Epithelial cell of esophagus (primary cell): ENCODE measurements at regions not wholly inside any gene's neighbourhood (a gene's known extent, or its start where the extent isn't known, plus 50 kb on each side); places are given as distances from the start of the nearest gene placed in this dataset.

ENCODE experiments used
- DNase-seq: peaks from one replicate; pipeline ENCODE4 v3.0.0; 2010; ENCODE audit warnings: low read depth
- H3K4me3 ChIP-seq: 2 replicates; pipeline ENCODE4 v1.5.1; 2011; ENCODE audit warnings: mild to moderate bottlenecking, low read length, control low read depth
- TF ChIP-seq, protein P1 (sequence below): IDR thresholded peaks from 2 replicates; pipeline ENCODE4 v1.5.1; 2011; ENCODE audit warnings: low read depth, mild to moderate bottlenecking, low read length, control low read depth, inconsistent platforms; ENCODE audit not compliant: insufficient read depth; ENCODE audit errors: missing control alignments

DNA sequence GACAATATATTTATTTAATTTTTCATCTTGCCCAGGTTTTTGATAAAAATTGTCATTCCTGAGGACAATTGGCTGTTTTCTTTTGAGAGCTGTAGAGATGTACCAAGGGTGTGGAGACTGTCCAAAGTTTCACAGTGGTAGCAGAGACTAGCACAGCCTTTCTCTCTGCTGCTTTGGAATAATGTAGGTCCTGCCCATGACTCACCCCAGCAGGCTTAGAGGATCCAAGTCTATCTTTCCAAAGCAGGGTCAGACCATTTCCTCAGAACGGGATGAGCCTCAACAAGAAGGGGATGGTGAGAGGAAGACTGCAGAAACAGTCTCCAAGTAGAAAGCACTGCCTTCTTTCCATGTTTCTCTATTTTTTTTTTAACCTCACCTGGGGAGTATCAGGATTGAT lies 131.5 kb upstream of the RPL34 start:
- TF ChIP-seq, protein P1, sequence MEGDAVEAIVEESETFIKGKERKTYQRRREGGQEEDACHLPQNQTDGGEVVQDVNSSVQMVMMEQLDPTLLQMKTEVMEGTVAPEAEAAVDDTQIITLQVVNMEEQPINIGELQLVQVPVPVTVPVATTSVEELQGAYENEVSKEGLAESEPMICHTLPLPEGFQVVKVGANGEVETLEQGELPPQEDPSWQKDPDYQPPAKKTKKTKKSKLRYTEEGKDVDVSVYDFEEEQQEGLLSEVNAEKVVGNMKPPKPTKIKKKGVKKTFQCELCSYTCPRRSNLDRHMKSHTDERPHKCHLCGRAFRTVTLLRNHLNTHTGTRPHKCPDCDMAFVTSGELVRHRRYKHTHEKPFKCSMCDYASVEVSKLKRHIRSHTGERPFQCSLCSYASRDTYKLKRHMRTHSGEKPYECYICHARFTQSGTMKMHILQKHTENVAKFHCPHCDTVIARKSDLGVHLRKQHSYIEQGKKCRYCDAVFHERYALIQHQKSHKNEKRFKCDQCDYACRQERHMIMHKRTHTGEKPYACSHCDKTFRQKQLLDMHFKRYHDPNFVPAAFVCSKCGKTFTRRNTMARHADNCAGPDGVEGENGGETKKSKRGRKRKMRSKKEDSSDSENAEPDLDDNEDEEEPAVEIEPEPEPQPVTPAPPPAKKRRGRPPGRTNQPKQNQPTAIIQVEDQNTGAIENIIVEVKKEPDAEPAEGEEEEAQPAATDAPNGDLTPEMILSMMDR = no peak
- no peak overlapping the region for H3K4me3 ChIP-seq
- peak; percentile 26 for DNase-seq

DNA sequence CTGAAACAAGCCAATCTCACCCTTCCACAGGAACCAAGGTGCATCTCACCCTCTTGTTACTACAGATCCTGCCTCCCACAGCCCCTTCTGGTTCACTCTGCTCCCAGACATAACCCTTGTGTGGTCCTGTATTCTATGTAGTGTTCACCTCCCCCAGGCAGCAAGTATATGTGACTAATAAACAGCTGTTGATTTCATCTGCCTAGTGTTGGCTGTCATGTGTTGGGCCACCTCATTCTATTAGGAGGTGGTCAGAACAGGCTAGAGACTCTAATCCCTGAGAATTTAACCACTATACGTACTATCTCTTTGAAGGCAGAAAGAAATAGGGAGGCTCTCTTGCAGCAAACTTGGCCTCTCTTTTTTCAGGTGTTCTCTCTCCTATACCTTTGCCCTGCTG lies 134.3 kb upstream of the RPL34 start:
- DNase-seq = no peak
- TF ChIP-seq, protein P1 = no peak
- no peak overlapping the region for H3K4me3 ChIP-seq

GRCh38 chr4:108484187-108484586 lies 136.2 kb upstream of the RPL34 start:
- no peak for DNase-seq
- TF ChIP-seq, protein P1 = no peak
- no peak overlapping the region for H3K4me3 ChIP-seq

DNA sequence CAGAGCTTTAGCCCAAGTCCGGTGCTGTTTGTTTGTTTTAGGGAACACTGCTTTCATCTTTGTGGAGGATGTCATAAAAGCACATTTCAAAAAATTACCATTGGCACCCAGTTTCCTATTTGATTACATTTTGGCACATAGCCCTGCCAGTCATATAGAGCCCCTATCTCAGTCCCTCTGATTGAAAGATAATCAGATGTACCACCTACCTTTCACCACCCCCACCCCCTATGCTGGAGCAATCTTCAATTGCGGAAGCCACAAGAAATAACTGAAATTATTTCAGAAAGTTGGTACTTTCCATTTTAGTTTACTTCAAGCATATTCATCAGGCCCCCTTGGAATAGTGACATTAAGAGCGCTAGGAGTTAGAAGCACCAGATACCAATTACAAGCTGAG lies 136.7 kb upstream of the RPL34 start:
- no peak overlapping the region for H3K4me3 ChIP-seq
- no peak for DNase-seq
- TF ChIP-seq, protein P1 = no peak

DNA sequence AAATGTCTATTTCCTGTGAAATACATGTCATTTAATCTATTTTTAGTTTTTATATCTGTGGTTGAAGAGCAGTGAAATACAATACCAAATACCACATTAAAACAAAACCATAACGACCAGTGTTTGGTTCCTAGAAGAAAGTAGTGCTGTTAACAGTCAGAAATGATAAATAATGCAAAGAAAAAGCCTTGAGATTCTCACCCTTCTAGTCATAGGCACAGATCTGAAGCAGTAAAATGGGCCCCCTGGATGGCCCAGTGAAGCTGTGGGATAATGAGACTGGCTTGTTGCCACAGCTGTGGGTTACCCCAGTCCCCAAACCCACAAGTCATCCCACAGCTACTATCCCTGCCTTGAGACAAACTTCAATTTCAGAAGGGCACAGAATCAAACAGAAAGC lies 137.3 kb upstream of the RPL34 start:
- no peak overlapping the region for H3K4me3 ChIP-seq
- no peak for DNase-seq
- TF ChIP-seq, protein P1 = no peak

DNA sequence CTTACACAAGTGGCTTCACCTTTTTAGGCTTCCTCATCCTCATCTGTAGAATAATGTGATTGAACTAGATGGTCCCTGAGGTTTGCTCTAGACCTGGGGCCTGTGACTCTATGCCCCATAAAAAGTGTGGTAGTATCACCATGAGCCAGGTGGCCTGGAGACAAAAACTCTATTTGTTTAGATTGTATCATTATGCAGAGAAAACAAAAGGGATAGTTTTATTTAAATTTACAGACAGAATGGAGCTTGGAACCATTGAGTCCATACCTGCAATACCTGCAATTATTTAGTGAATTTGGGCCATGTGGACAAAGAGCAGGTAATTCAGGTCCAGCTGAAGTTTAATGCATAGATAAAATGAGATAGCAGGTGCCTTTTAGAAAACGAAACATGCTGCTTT lies 139.5 kb upstream of the RPL34 start:
- H3K4me3 ChIP-seq = no peak overlapping the region
- TF ChIP-seq, protein P1 = no peak
- no peak for DNase-seq

DNA sequence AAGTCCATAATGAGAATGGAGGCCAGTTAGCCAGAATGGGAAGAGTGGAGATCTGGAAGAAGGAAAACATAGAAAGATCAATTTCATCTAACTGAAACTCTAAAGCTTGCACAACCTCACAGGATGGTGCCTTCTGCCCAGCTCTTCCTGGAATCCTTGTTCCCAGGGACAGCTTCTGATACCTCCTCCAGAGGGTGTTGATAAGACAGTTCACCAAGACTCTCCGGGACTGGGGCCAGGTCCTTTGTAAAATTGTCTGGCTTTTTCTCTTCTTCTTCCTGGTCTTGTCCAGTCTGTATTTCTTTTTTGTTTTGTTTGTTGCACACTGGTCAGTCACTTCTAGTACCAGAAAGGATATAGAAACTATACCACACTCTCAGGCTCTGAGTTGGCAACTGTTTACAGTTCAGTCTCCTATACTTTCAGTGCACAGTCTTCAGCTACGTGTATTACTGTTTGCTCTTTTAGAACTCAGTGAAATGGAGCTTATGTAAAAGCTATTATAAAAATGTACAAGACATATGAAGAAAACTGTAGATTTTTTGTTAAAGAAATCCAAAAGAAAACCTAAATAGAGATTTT lies 142.8 kb upstream of the RPL34 start:
- no peak overlapping the region for H3K4me3 ChIP-seq
- DNase-seq = no peak
- TF ChIP-seq, protein P1 = no peak
